Activated CD4-positive, alpha-beta memory T cell treated with anti-CD3 and anti-CD28 coated beads for 36 hours (primary cell): ENCODE measurements at regions not wholly inside any gene's neighbourhood (a gene's known extent, or its start where the extent isn't known, plus 50 kb on each side); places are given as distances from the start of the nearest gene placed in this dataset.
"Not testable (repeated sequence)": the region's sequence is repeated elsewhere in the genome, so short reads cannot be mapped to it uniquely, and the experiment has no call there.

Experiments
- CTCF ChIA-PET: fragments of 350-600 bp; sonication (Branson Sonifier 250); formaldehyde crosslinking; loops from one replicate; lab custom pipeline; 2021; ENCODE audit warnings: antibody characterized with exemption, inconsistent platforms; lab: Charles Lee
- POLR2A ChIA-PET: fragments of 350-600 bp; sonication (Branson Sonifier 250); formaldehyde crosslinking; loops from one replicate; lab custom pipeline; 2021; ENCODE audit warnings: antibody characterized with exemption; lab: Charles Lee
- DNase-seq: peaks from one replicate; pipeline ENCODE4 v3.0.0-alpha.2; 2020
- H3K27ac Mint-ChIP-seq: one replicate; pipeline ENCODE4 v1.8.0; 2021; ENCODE audit warnings: mixed read lengths
- H3K27me3 Mint-ChIP-seq: one replicate; pipeline ENCODE4 v1.8.0; 2021; ENCODE audit warnings: mixed read lengths
- H3K36me3 Mint-ChIP-seq: one replicate; pipeline ENCODE4 v1.8.0; 2021; ENCODE audit warnings: mixed read lengths
- H3K4me1 Mint-ChIP-seq: one replicate; pipeline ENCODE4 v1.8.0; 2021; ENCODE audit warnings: low read depth, mixed read lengths
- H3K4me3 Mint-ChIP-seq: one replicate; pipeline ENCODE4 v1.8.0; 2021; ENCODE audit warnings: mild to moderate bottlenecking, mixed read lengths
- H3K9me3 Mint-ChIP-seq: one replicate; pipeline ENCODE4 v1.8.0; 2021; ENCODE audit warnings: mixed read lengths
- intact Hi-C: fragments of 100-400 bp; cut with micrococcal nuclease; formaldehyde crosslinking; loops from one replicate; pipeline ENCODE4 v1.15.1; 2023

DNA sequence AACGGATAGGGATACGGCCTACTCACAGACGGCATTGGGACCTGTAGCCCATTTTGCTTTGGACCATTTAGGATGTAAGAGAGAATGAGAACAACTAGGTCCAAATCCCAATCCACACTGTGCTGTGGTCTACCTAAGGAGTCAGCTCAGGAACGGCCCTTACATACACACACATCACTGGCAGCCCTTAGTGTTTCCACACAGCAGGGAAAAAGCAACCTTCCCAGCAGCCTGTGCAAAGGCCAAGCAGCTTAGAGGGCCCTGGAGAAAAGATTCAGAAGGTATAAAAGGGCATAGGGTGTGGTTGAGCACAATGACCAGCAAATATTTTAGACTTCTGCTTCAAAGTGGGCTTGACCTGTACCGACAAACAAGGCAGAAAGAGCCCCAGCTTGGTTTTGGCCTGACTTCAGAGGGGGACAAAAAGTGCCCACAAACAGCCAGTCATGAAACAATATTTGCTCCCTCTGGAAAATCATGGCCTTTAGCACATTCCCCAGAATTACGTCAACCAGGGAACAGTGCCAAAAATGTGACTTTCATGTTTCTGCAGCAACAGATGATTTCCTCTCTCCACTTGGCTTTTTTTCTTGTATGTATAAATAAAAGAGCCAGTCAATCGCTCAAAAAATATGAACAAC is 359.5 kb upstream of the FGF16 start:
- ChIA-PET CTCF (no interaction called here), POLR2A (no interaction called here)
- no peaks in the 10 kb centered on the region for H3K9me3 Mint-ChIP-seq
- no peaks in the 10 kb centered on the region for H3K4me1 Mint-ChIP-seq
- intact Hi-C loops = no loop called here
- no peak for DNase-seq
- no peak overlapping the region for H3K4me3 Mint-ChIP-seq
- no peaks in the 10 kb centered on the region for H3K27me3 Mint-ChIP-seq
- H3K36me3 Mint-ChIP-seq = no peaks in the 10 kb centered on the region
- no peak overlapping the region for H3K27ac Mint-ChIP-seq

GRCh38 chrX:77088233-77088632 is 359.0 kb upstream of the FGF16 start:
- no peaks in the 10 kb centered on the region for H3K4me1 Mint-ChIP-seq
- H3K27ac Mint-ChIP-seq = no peak overlapping the region
- H3K9me3 Mint-ChIP-seq = no peaks in the 10 kb centered on the region
- ChIA-PET POLR2A (no interaction called here), CTCF (no interaction called here)
- no peak overlapping the region for H3K4me3 Mint-ChIP-seq
- H3K27me3 Mint-ChIP-seq = no peaks in the 10 kb centered on the region
- H3K36me3 Mint-ChIP-seq = no peaks in the 10 kb centered on the region
- no peak for DNase-seq
- intact Hi-C loops = no loop called here

DNA sequence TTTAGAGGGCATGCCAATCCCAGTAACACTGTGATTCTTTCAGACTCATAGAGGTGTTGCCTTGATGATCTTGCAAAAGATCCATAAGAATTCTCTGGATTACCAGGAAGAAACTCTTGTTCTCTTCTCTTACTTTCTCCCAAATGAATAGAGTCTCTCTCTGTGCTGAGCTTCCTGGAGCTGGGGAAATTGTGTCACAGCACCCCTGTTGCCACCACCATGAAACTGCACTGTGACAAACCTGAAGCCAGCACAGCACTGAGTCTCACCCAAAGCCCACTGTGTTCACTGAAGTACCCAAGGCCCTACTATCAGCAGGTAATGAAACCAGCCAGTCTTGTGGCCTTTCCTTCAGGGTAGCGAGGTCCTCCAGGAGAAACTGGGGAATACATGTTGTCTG is 332.7 kb upstream of the FGF16 start:
- Mint-ChIP-seq H3K4me1 (no peaks in the 10 kb centered on the region), H3K4me3 (no peak overlapping the region), H3K36me3 (no peaks in the 10 kb centered on the region), H3K27ac (no peak overlapping the region), H3K27me3 (no peaks in the 10 kb centered on the region), H3K9me3 (no peaks in the 10 kb centered on the region)
- POLR2A ChIA-PET = no interaction called here
- DNase-seq = no peak
- intact Hi-C loops = no loop called here
- CTCF ChIA-PET = no interaction called here

DNA sequence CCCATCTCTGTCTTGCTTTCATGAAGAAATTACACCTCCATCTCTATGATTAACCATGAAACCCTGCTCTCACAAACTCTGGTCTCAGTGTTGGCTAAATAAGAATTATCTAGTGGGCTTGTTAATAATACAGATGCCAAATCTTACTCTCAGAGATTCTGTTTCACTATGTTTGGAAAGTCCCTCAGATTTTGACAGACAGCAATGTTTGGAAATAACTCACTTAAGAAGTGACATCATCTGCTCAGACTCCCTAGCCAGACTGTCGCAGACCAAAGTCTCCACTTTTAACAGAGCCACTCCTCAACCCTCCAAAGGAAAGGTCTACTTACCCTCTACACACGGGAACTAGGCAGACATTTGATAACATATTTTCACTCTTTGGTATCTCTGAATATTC is 328.5 kb upstream of the FGF16 start:
- ChIA-PET CTCF (no interaction called here), POLR2A (no interaction called here)
- peaks cover 6% of the 10 kb centered on the region for H3K9me3 Mint-ChIP-seq
- intact Hi-C loops = no loop called here
- no peaks in the 10 kb centered on the region for H3K4me1 Mint-ChIP-seq
- H3K27me3 Mint-ChIP-seq = no peaks in the 10 kb centered on the region
- H3K27ac Mint-ChIP-seq = no peak overlapping the region
- H3K4me3 Mint-ChIP-seq = no peak overlapping the region
- no peak for DNase-seq
- no peaks in the 10 kb centered on the region for H3K36me3 Mint-ChIP-seq

- POLR2A ChIA-PET = no interaction called here
- H3K36me3 Mint-ChIP-seq = no peaks in the 10 kb centered on the region
- intact Hi-C loops = no loop called here
- CTCF ChIA-PET = no interaction called here
- peaks cover 6% of the 10 kb centered on the region for H3K9me3 Mint-ChIP-seq
- H3K27ac Mint-ChIP-seq = no peak overlapping the region
- no peaks in the 10 kb centered on the region for H3K4me1 Mint-ChIP-seq
- no peaks in the 10 kb centered on the region for H3K27me3 Mint-ChIP-seq
- no peak overlapping the region for H3K4me3 Mint-ChIP-seq
- no peak for DNase-seq
Measured at GRCh38 chrX:77119706-77120105, 327.5 kb upstream of the FGF16 start.

DNA sequence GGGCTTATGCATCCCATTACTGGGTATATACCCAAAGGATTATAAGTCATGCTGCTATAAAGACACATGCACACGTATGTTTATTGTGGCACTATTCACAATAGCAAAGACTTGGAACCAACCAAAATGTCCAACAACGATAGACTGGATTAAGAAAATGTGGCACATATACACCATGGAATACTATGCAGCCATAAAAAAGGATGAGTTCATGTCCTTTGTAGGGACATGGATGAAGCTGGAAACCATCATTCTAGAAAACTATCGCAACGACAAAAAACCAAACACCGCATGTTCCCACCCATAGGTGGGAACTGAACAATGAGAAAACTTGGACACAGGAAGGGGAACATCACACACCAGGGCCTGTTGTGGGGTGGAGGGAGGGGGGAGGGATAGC is 323.3 kb upstream of the FGF16 start:
- H3K9me3 Mint-ChIP-seq, H3K27me3 Mint-ChIP-seq, CTCF ChIA-PET, POLR2A ChIA-PET, H3K27ac Mint-ChIP-seq, H3K4me3 Mint-ChIP-seq, DNase-seq, H3K36me3 Mint-ChIP-seq, H3K4me1 Mint-ChIP-seq, intact Hi-C loops: not testable (repeated sequence)

- H3K36me3 Mint-ChIP-seq, H3K27me3 Mint-ChIP-seq, CTCF ChIA-PET, DNase-seq, H3K4me3 Mint-ChIP-seq, intact Hi-C loops, H3K9me3 Mint-ChIP-seq, POLR2A ChIA-PET, H3K4me1 Mint-ChIP-seq, H3K27ac Mint-ChIP-seq: not testable (repeated sequence)
Measured at GRCh38 chrX:77127571-77127970, 319.6 kb upstream of the FGF16 start.

GRCh38 chrX:77143907-77144306 is 303.3 kb upstream of the FGF16 start:
- Mint-ChIP-seq H3K27ac (no peak overlapping the region), H3K9me3 (peaks cover 2% of the 10 kb centered on the region), H3K27me3 (peaks cover 2% of the 10 kb centered on the region), H3K36me3 (no peaks in the 10 kb centered on the region), H3K4me1 (no peaks in the 10 kb centered on the region), H3K4me3 (no peak overlapping the region)
- DNase-seq = no peak
- ChIA-PET CTCF (no interaction called here), POLR2A (no interaction called here)
- intact Hi-C loops = no loop called here

DNA sequence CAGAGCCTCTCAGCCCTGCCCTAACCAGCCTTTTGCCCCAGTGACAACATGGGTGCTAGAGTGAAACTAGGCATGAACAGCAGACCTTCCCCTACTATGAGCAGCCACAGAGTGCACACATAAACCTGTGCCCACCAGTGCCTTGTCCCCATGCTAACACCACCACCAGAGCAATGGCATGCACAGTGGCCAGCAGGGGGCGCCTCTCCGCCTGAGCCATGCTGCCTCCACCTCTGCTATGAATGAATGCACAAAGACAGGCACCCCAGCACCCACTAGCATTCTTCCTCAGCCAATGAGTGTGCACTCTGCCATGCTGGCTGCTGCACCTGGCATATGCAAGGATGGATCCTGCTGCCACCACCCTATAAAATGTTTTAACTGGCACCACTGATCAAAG is 286.9 kb upstream of the FGF16 start:
- Mint-ChIP-seq H3K27me3 (no peaks in the 10 kb centered on the region), H3K36me3 (no peaks in the 10 kb centered on the region), H3K9me3 (peaks cover 16% of the 10 kb centered on the region), H3K4me3 (no peak overlapping the region), H3K27ac (no peak overlapping the region), H3K4me1 (no peaks in the 10 kb centered on the region)
- intact Hi-C loops = no loop called here
- ChIA-PET POLR2A (no interaction called here), CTCF (no interaction called here)
- peak; percentile 19 for DNase-seq

- DNase-seq = no peak
- Mint-ChIP-seq H3K4me1 (no peaks in the 10 kb centered on the region), H3K27me3 (no peaks in the 10 kb centered on the region), H3K4me3 (no peak overlapping the region), H3K36me3 (no peaks in the 10 kb centered on the region), H3K27ac (no peak overlapping the region), H3K9me3 (peaks cover 16% of the 10 kb centered on the region)
- POLR2A ChIA-PET = no interaction called here
- CTCF ChIA-PET = no interaction called here
- intact Hi-C loops = no loop called here
Measured at GRCh38 chrX:77162777-77163176, 284.4 kb upstream of the FGF16 start.

- H3K4me1 Mint-ChIP-seq = no peaks in the 10 kb centered on the region
- POLR2A ChIA-PET = no interaction called here
- no peaks in the 10 kb centered on the region for H3K9me3 Mint-ChIP-seq
- intact Hi-C loops = no loop called here
- H3K36me3 Mint-ChIP-seq = no peaks in the 10 kb centered on the region
- H3K27ac Mint-ChIP-seq = no peak overlapping the region
- H3K4me3 Mint-ChIP-seq = no peak overlapping the region
- no peaks in the 10 kb centered on the region for H3K27me3 Mint-ChIP-seq
- CTCF ChIA-PET = no interaction called here
- no peak for DNase-seq
Measured at GRCh38 chrX:77167993-77168392, 279.2 kb upstream of the FGF16 start.

- CTCF ChIA-PET = no interaction called here
Measured at GRCh38 chrX:77174680-77175519, 272.3 kb upstream of the FGF16 start.

DNA sequence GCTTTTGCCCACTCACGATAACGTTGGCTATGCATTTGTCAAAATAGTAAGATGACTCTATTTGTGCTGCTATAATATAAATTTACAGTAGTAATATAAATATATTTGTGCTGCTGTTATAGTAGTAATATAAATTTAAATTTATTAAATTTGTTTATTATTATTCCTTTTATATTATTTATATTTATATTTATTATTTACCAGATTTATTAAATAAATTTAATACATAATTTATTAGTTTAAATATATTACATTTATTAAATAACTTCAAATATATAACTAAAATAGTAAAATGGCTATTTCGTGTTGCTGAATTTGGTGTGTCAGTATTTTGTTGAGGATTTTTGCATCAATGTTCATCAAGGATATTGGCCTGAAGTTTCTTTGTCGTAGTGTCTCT is 246.5 kb upstream of the FGF16 start:
- intact Hi-C loops = no loop called here
- no peak for DNase-seq
- Mint-ChIP-seq H3K4me1 (no peaks in the 10 kb centered on the region), H3K27me3 (no peaks in the 10 kb centered on the region), H3K9me3 (no peaks in the 10 kb centered on the region), H3K4me3 (no peak overlapping the region), H3K27ac (no peak overlapping the region), H3K36me3 (no peaks in the 10 kb centered on the region)
- POLR2A ChIA-PET = no interaction called here
- CTCF ChIA-PET = no interaction called here

More at GRCh38 chrX:77174680-77175519, 272.3 kb upstream of the FGF16 start:
- Mint-ChIP-seq H3K4me1 (no peaks in the 10 kb centered on the region), H3K4me3 (no peak overlapping the region), H3K27ac (no peak overlapping the region), H3K27me3 (no peaks in the 10 kb centered on the region), H3K36me3 (no peaks in the 10 kb centered on the region), H3K9me3 (no peaks in the 10 kb centered on the region)
- DNase-seq = no peak
- intact Hi-C loops = no loop called here
- POLR2A ChIA-PET = no interaction called here
